ENCODE measurements at regions not wholly inside any gene's neighbourhood (a gene's known extent, or its start where the extent isn't known, plus 50 kb on each side); places are given as distances from the start of the nearest gene placed in this dataset.

DNA sequence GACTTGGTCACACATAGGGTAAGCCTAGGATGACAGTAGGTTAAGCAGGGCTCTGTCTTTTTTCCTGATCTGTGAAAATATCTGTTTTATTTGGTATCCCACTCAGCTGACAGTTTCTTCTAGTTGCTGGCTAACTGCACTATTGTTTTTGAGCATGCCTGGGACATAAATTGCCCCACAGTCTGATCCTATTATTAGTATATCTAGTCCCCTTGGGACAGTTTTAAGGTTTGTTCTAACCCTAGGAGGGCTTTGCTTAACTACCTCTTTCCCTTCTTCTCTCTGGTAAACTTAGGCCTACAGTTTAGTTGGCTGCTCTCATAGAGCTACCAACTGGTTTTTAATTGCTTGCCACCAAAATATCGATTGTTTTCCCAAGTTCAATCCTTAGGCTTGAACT, 446.6 kb downstream of the ARHGEF28 start:
- Histone ChIP-seq H3K27me3 (replicated peaks; ENCODE audit: insufficient read depth, low read depth, low read length, poor library complexity) (peaks cover 32% of the 10 kb centered on the region), H3K9me3 (ENCODE audit: low read depth, low read length, poor library complexity, severe bottlenecking) (no peaks in the 10 kb centered on the region), H3K36me3 (ENCODE audit: insufficient read depth, low read length, poor library complexity, severe bottlenecking) (no peaks in the 10 kb centered on the region), H3K4me1 (ENCODE audit: insufficient read depth, low read length, poor library complexity, severe bottlenecking) (no peaks in the 10 kb centered on the region), H3K4me3 (ENCODE audit: low read depth, low read length, poor library complexity, severe bottlenecking) (no peak overlapping the region), H3K27ac (ENCODE audit: low read depth, low read length, poor library complexity, severe bottlenecking) (no peak overlapping the region)
- ChIA-PET POLR2A (ENCODE audit: low non-redundant PET) (no interaction called here), CTCF (no interaction called here)
- intact Hi-C loops (cut with micrococcal nuclease; ENCODE audit: unreplicated experiment) = no loop called here
- no peak for TF ChIP-seq EZH2 (IDR thresholded peaks at IDR 0.05; ENCODE audit: borderline replicate concordance, low read depth, low read length, poor library complexity, severe bottlenecking)
- TF ChIP-seq, protein P1, sequence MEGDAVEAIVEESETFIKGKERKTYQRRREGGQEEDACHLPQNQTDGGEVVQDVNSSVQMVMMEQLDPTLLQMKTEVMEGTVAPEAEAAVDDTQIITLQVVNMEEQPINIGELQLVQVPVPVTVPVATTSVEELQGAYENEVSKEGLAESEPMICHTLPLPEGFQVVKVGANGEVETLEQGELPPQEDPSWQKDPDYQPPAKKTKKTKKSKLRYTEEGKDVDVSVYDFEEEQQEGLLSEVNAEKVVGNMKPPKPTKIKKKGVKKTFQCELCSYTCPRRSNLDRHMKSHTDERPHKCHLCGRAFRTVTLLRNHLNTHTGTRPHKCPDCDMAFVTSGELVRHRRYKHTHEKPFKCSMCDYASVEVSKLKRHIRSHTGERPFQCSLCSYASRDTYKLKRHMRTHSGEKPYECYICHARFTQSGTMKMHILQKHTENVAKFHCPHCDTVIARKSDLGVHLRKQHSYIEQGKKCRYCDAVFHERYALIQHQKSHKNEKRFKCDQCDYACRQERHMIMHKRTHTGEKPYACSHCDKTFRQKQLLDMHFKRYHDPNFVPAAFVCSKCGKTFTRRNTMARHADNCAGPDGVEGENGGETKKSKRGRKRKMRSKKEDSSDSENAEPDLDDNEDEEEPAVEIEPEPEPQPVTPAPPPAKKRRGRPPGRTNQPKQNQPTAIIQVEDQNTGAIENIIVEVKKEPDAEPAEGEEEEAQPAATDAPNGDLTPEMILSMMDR (conservative IDR thresholded peaks at IDR 0.05; ENCODE audit: low read depth, low read length) = no peak
- no peak for DNase-seq (ENCODE audit: low spot score)
- no TSS peak for BruUV-seq (replicated peaks)

DNA sequence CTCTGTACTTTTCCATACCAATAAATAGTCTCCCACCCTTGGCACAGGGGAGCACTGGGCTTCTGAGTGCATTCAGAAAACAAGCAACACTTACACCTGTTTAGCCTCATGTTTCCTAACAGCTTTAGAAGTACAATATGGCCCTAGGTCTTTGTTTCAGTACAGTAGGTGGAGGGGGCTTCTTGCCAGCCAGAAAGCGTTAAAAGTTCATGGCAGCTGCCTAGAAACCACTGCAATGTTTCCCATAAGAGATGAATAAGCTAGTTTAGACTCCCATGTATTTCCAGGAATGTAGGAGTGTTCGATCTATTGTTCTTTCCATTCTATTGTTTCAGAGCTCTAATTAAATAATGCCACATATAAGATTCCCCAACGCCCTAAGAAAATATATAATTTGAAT, 444.8 kb downstream of the ARHGEF28 start:
- no peak for DNase-seq (ENCODE audit: low spot score)
- Histone ChIP-seq H3K27me3 (replicated peaks; ENCODE audit: insufficient read depth, low read depth, low read length, poor library complexity) (peaks cover 16% of the 10 kb centered on the region), H3K27ac (ENCODE audit: low read depth, low read length, poor library complexity, severe bottlenecking) (no peak overlapping the region), H3K36me3 (ENCODE audit: insufficient read depth, low read length, poor library complexity, severe bottlenecking) (no peaks in the 10 kb centered on the region), H3K9me3 (ENCODE audit: low read depth, low read length, poor library complexity, severe bottlenecking) (no peaks in the 10 kb centered on the region), H3K4me1 (ENCODE audit: insufficient read depth, low read length, poor library complexity, severe bottlenecking) (no peaks in the 10 kb centered on the region), H3K4me3 (ENCODE audit: low read depth, low read length, poor library complexity, severe bottlenecking) (no peak overlapping the region)
- BruUV-seq (replicated peaks) = no TSS peak
- CTCF ChIA-PET = no interaction called here
- intact Hi-C loops (cut with micrococcal nuclease; ENCODE audit: unreplicated experiment) = no loop called here
- POLR2A ChIA-PET (ENCODE audit: low non-redundant PET) = no interaction called here
- TF ChIP-seq, protein P1 (conservative IDR thresholded peaks at IDR 0.05; ENCODE audit: low read depth, low read length) = no peak
- TF ChIP-seq EZH2 (IDR thresholded peaks at IDR 0.05; ENCODE audit: borderline replicate concordance, low read depth, low read length, poor library complexity, severe bottlenecking) = no peak

DNA sequence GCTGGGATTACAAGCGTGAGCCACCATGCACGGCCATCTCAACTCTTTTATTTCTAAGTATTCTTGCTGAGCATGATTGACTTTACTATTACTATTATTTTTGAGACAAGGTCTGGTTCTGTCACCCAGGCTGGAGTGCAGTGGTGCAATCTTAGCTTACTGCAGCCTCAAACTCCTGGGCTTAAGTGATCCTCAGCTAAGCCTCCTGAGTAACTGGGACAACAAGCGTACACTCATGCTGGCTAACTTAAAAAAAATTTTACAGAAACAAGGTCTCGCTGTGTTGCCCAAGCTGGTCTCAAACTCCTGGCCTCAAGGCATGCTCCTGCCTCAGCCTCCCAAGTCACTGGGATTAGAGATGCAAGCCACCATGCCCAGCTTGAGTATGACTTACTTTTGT, 443.7 kb downstream of the ARHGEF28 start:
- H3K4me1 ChIP-seq (ENCODE audit: insufficient read depth, low read length, poor library complexity, severe bottlenecking) = no peaks in the 10 kb centered on the region
- TF ChIP-seq, protein P1 (conservative IDR thresholded peaks at IDR 0.05; ENCODE audit: low read depth, low read length) = no peak
- no peak for TF ChIP-seq EZH2 (IDR thresholded peaks at IDR 0.05; ENCODE audit: borderline replicate concordance, low read depth, low read length, poor library complexity, severe bottlenecking)
- ChIA-PET CTCF (no interaction called here), POLR2A (ENCODE audit: low non-redundant PET) (no interaction called here)
- DNase-seq (ENCODE audit: low spot score) = no peak
- no TSS peak for BruUV-seq (replicated peaks)
- H3K4me3 ChIP-seq (ENCODE audit: low read depth, low read length, poor library complexity, severe bottlenecking) = no peak overlapping the region
- no peaks in the 10 kb centered on the region for H3K36me3 ChIP-seq (ENCODE audit: insufficient read depth, low read length, poor library complexity, severe bottlenecking)
- peaks cover 6% of the 10 kb centered on the region for H3K27me3 ChIP-seq (replicated peaks; ENCODE audit: insufficient read depth, low read depth, low read length, poor library complexity)
- intact Hi-C loops (cut with micrococcal nuclease; ENCODE audit: unreplicated experiment) = no loop called here
- H3K27ac ChIP-seq (ENCODE audit: low read depth, low read length, poor library complexity, severe bottlenecking) = no peak overlapping the region
- H3K9me3 ChIP-seq (ENCODE audit: low read depth, low read length, poor library complexity, severe bottlenecking) = no peaks in the 10 kb centered on the region
